K562 (cell line): ENCODE measurements at regions not wholly inside any gene's neighbourhood (a gene's known extent, or its start where the extent isn't known, plus 50 kb on each side); places are given as distances from the start of the nearest gene placed in this dataset.

Source experiments
- AFF4 ChIP-seq: sonication (generic); formaldehyde crosslinking; IDR thresholded peaks from 2 replicates; pipeline ENCODE4 v1.8.0; 2023; ENCODE audit warnings: mild to moderate bottlenecking, missing genetic modification reagents
- EP300 ChIP-seq: IDR thresholded peaks from 2 replicates; pipeline ENCODE4 v1.6.1; 2012; ENCODE audit warnings: low read length, improper control_type of control experiment
- HNRNPK ChIP-seq: fragments of 200-400 bp; formaldehyde crosslinking; IDR thresholded peaks from one replicate; pipeline ENCODE4 v1.6.1; 2018; ENCODE audit warnings: mild to moderate bottlenecking, low read depth, low read length; ENCODE audit not compliant: poor library complexity, severe bottlenecking
- POLR2A ChIP-seq: fragments of 450-650 bp; conservative IDR thresholded peaks from 2 replicates; pipeline ENCODE4 v1.6.1; 2016
- RBM14 ChIP-seq: fragments of 200-400 bp; formaldehyde crosslinking; IDR thresholded peaks from 2 replicates; pipeline ENCODE4 v1.6.1; 2018; ENCODE audit warnings: low read depth, mild to moderate bottlenecking, low read length, moderate library complexity, borderline replicate concordance; ENCODE audit not compliant: insufficient read depth
- TCF7 ChIP-seq: sonication (generic); IDR thresholded peaks from 2 replicates; pipeline ENCODE4 v1.6.1; 2016; ENCODE audit warnings: antibody characterized with exemption, borderline replicate concordance
- USF2 ChIP-seq: sonication (generic); formaldehyde crosslinking; IDR thresholded peaks from 2 replicates; pipeline ENCODE4 v1.5.0; 2020; ENCODE audit warnings: missing genetic modification reagents
- ZNF696 ChIP-seq: fragments of 250-450 bp; sonication (Bioruptor Pico); conservative IDR thresholded peaks from 2 replicates; pipeline ENCODE4 v1.4.0; 2020; ENCODE audit warnings: mild to moderate bottlenecking, moderate library complexity
- ZNF780A ChIP-seq: fragments of 250-450 bp; sonication (Bioruptor Pico); IDR thresholded peaks from 2 replicates; pipeline ENCODE4 v1.5.0; 2021; ENCODE audit warnings: mild to moderate bottlenecking
- TF ChIP-seq, protein P1 (sequence below), 3 experiments: IDR thresholded peaks in 2 of 3; conservative IDR thresholded peaks in 1 of 3; 2 replicates each; pipeline ENCODE4 v1.5.1; 2011 to 2012; ENCODE audit warnings: low read length in 3 of 3, mild to moderate bottlenecking in 3 of 3, control low read depth in 2 of 3, improper control_type of control experiment in 1 of 3, inconsistent platforms in 1 of 3, low read depth in 1 of 3, mixed read lengths in 1 of 3, moderate library complexity in 1 of 3; ENCODE audit not compliant: insufficient read depth in 2 of 3

DNA sequence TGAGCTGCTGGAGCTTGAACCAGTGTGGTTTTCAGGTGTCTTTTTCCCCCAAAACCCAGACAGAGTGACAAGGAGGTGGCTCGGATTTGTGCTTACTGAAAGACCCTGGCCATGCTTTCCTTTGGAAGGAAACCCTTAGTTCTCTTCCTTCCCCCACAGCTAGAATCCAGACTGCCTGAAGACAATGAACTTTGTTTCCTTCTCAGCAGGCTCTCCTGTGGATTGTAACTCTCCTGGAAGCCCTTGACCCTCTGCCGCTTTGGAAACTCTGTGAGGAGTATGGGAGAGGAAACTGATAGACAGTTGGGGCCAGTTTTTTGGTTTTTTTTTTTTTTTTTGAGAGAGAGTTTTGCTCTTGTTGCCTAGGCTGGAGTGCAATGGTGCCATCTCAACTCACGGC lies 62.1 kb upstream of the SESN3 start:
- TF ChIP-seq, protein P1, sequence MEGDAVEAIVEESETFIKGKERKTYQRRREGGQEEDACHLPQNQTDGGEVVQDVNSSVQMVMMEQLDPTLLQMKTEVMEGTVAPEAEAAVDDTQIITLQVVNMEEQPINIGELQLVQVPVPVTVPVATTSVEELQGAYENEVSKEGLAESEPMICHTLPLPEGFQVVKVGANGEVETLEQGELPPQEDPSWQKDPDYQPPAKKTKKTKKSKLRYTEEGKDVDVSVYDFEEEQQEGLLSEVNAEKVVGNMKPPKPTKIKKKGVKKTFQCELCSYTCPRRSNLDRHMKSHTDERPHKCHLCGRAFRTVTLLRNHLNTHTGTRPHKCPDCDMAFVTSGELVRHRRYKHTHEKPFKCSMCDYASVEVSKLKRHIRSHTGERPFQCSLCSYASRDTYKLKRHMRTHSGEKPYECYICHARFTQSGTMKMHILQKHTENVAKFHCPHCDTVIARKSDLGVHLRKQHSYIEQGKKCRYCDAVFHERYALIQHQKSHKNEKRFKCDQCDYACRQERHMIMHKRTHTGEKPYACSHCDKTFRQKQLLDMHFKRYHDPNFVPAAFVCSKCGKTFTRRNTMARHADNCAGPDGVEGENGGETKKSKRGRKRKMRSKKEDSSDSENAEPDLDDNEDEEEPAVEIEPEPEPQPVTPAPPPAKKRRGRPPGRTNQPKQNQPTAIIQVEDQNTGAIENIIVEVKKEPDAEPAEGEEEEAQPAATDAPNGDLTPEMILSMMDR (IDR thresholded peaks at IDR 0.05 in 2 of 3, conservative IDR thresholded peaks at IDR 0.05 in 1 of 3; ENCODE audit: insufficient read depth in 2 of 3, low read depth in 1 of 3, low read length in 3 of 3), result no peak
- no peak for TF ChIP-seq HNRNPK
- no peak for TF ChIP-seq RBM14
- no peak for TF ChIP-seq POLR2A
- TF ChIP-seq EP300, result no peak
- no peak for TF ChIP-seq ZNF780A (CRISPR knock-in tag)
- no peak for TF ChIP-seq ZNF696 (CRISPR knock-in tag)
- no peak for TF ChIP-seq TCF7
- TF ChIP-seq USF2 (CRISPR knock-in tag), result no peak
- no peak for TF ChIP-seq AFF4 (CRISPR knock-in tag)
